Gastroesophageal sphincter (tissue), 4 donors: ENCODE measurements at regions not wholly inside any gene's neighbourhood (a gene's known extent, or its start where the extent isn't known, plus 50 kb on each side); places are given as distances from the start of the nearest gene placed in this dataset.

Experiments
- ATAC-seq: fragments of 150-250 bp; one replicate; pipeline ENCODE4 v1.9.1; 2016; ENCODE audit warnings: mild to moderate bottlenecking, moderate library complexity
- H3K27ac ChIP-seq, 4 donors: fragments of 200-600 bp; sonication (generic) in 3 of 4; 1 replicate in 3 of 4; 2 replicates in 1 of 4; pipeline ENCODE4 v1.5.1; 2016 to 2019
- H3K27me3 ChIP-seq: fragments of 200-600 bp; sonication (generic); one replicate; pipeline ENCODE4 v1.5.1; 2019
- H3K36me3 ChIP-seq, 2 donors: fragments of 200-600 bp; sonication (generic); one replicate each; pipeline ENCODE4 v1.5.1; 2019; ENCODE audit warnings: control low read depth in 1 of 2
- H3K4me1 ChIP-seq, 3 donors: fragments of 200-600 bp; sonication (generic); 1 replicate in 2 of 3; 2 replicates in 1 of 3; pipeline ENCODE4 v1.5.1; 2016 to 2019; ENCODE audit warnings: control low read depth in 2 of 3
- H3K4me3 ChIP-seq, 2 donors: fragments of 200-600 bp; sonication (generic); one replicate each; pipeline ENCODE4 v1.5.1; 2019; ENCODE audit warnings: mild to moderate bottlenecking in 1 of 2, moderate library complexity in 1 of 2
- H3K9me3 ChIP-seq, 3 donors: fragments of 200-600 bp; sonication (generic); one replicate each; pipeline ENCODE4 v1.5.1; 2017 to 2019; ENCODE audit warnings: control low read depth in 2 of 3
- EP300 ChIP-seq: sonication (generic); formaldehyde crosslinking; IDR thresholded peaks from one replicate; pipeline ENCODE4 v1.6.1; 2017; ENCODE audit warnings: antibody characterized with exemption, mild to moderate bottlenecking
- POLR2A ChIP-seq, 2 donors: fragments of 450-650 bp; IDR thresholded peaks; one replicate each; pipeline ENCODE4 v1.6.1; 2017; ENCODE audit warnings: antibody characterized with exemption in 2 of 2, mild to moderate bottlenecking in 2 of 2, moderate library complexity in 1 of 2
- POLR2AphosphoS5 ChIP-seq: sonication (generic); formaldehyde crosslinking; IDR thresholded peaks from one replicate; pipeline ENCODE4 v1.6.1; 2017; ENCODE audit warnings: antibody characterized with exemption
- WGBS, 2 donors: methylation state at CpG; one replicate each; pipeline ENCODE4 v1.1.5; 2018; ENCODE audit warnings: low coverage in 1 of 2; 5-methylcytosine and 5-hydroxymethylcytosine counted together
- TF ChIP-seq, protein P1 (sequence below), 4 experiments: fragments of 200-600 bp in 2 of 4; fragments of 450-650 bp in 2 of 4; sonication (generic) in 1 of 4; IDR thresholded peaks; one replicate each; pipeline ENCODE4 v1.5.1; 2017 to 2019; ENCODE audit warnings: antibody characterized with exemption in 4 of 4, mild to moderate bottlenecking in 2 of 4, moderate library complexity in 2 of 4

DNA sequence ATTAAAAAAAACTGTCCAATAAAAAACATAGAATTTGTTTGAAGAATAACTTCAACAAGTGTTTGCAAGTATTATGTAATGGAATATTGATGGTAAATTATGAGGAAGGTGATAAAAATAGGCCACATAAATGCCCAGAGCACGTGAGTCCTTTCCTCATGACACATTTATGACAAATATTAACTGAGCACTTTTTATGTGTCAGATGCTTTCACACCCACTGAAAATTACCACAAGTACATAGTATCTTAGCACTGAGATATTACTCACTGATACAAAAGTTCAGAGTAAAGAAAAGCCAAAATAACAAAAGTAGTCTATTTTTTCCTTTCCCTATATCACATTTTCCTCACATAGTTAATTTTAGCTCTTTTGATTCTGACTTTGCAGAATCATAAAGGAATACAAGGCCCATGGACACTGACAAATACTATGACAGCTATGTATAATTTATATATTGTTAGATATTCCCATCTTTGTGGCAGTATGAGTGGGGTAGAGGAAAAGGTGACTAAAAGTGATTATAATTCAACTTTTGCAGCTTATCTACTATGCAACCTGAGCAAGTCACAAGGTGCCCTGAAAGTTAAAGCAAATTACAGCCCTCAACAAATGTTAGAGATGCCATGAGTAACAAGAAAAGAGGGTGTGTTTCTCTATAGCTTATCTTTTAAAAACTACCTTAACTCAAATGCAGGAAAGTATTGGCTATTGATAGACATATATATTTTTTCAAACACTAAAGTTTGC, 80.7 kb downstream of the RBMY1D start:
- no peak overlapping the region for H3K27ac ChIP-seq
- WGBS, 2 donors = 13% methylated on average over 1 of the region's 1 CpG; no CpG with 5 or more reads in 1 of the 2 donors
- no peaks in the 10 kb centered on the region for H3K27me3 ChIP-seq
- no peaks in the 10 kb centered on the region for H3K9me3 ChIP-seq
- TF ChIP-seq, protein P1, sequence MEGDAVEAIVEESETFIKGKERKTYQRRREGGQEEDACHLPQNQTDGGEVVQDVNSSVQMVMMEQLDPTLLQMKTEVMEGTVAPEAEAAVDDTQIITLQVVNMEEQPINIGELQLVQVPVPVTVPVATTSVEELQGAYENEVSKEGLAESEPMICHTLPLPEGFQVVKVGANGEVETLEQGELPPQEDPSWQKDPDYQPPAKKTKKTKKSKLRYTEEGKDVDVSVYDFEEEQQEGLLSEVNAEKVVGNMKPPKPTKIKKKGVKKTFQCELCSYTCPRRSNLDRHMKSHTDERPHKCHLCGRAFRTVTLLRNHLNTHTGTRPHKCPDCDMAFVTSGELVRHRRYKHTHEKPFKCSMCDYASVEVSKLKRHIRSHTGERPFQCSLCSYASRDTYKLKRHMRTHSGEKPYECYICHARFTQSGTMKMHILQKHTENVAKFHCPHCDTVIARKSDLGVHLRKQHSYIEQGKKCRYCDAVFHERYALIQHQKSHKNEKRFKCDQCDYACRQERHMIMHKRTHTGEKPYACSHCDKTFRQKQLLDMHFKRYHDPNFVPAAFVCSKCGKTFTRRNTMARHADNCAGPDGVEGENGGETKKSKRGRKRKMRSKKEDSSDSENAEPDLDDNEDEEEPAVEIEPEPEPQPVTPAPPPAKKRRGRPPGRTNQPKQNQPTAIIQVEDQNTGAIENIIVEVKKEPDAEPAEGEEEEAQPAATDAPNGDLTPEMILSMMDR (IDR thresholded peaks at IDR 0.05) = no peak
- TF ChIP-seq POLR2A (IDR thresholded peaks at IDR 0.05) = no peak
- TF ChIP-seq EP300 = no peak
- TF ChIP-seq POLR2AphosphoS5 = no peak
- no peak overlapping the region for H3K4me3 ChIP-seq
- no peak for ATAC-seq
- no peaks in the 10 kb centered on the region for H3K4me1 ChIP-seq
- no peaks in the 10 kb centered on the region for H3K36me3 ChIP-seq

DNA sequence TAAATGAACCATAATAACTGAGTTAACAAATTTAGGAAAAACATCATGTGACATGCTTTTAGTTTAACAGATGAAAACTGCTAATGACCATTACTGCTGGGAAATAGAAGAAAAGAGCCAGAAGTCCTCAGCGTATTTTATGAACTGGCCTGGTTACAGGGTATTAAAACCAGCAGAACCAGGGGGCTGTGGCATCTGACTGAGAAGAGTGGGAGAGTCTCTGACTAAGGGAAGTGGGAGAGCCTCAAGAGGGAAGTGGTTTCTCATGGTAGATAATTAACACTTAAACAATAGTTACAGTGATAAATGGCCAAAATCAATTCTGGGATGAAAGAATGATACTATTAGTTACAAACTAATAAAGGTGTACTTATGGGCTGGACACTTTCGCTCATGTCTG, 79.8 kb downstream of the RBMY1D start:
- TF ChIP-seq EP300 (no peak), POLR2A (IDR thresholded peaks at IDR 0.05) (no peak), POLR2AphosphoS5 (no peak)
- TF ChIP-seq, protein P1 (IDR thresholded peaks at IDR 0.05) = no peak
- Histone ChIP-seq H3K4me3 (no peak overlapping the region), H3K4me1 (no peaks in the 10 kb centered on the region), H3K27me3 (no peaks in the 10 kb centered on the region), H3K36me3 (no peaks in the 10 kb centered on the region), H3K9me3 (no peaks in the 10 kb centered on the region), H3K27ac (no peak overlapping the region)
- 40% methylated on average over 1 of the region's 2 CpGs; no CpG with 5 or more reads in 1 of the 2 donors for WGBS, 2 donors
- no peak for ATAC-seq

DNA sequence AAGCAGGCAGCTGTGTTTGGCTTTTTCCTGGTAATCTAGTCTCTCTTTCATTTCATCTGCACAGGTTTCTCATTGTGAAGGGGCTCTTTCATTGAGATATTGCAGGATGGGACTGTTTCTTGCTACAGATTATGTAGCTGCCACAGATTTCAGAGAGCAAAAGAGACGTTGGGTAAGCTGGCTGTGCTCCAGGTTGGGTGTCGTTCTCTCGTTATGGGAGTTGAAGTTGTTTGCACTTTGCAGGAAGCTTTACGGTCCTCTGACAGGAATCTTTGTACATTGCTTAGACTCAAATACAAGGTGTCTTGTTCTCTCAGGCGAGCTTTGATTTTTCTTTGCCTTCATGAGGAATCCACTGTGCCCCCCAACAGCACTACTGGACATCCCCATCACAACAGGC, 72.4 kb downstream of the RBMY1D start:
- no CpG with 5 or more reads among the region's 5 CpGs for WGBS, 2 donors

DNA sequence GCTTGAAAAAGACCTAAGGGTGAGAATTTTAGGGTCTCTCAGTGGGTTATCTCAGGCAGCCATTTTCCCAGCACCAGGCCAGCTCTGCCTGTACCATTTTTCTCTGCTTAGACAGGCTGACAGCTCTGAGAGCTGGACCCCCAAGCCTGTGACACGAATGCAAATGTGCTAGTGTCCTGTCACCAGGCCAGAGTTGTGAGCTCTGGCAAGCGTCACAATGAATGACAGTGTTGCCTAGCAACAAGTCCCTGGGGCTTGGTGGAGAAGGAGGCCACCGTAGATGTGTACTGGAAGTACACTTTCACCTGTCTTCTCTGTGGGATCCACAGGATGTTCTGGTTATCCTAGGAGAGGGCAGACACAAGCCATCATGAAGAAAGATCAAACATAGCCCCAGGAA, 66.7 kb downstream of the RBMY1D start:
- TF ChIP-seq, protein P1 (IDR thresholded peaks at IDR 0.05) = no peak
- TF ChIP-seq POLR2AphosphoS5 (no peak), POLR2A (IDR thresholded peaks at IDR 0.05) (no peak)
- Histone ChIP-seq H3K4me3 (no peak overlapping the region), H3K27me3 (no peaks in the 10 kb centered on the region), H3K9me3 (no peaks in the 10 kb centered on the region), H3K36me3 (no peaks in the 10 kb centered on the region), H3K27ac (no peak overlapping the region), H3K4me1 (no peaks in the 10 kb centered on the region)
- no peak for ATAC-seq
- no CpG with 5 or more reads among the region's 3 CpGs for WGBS, 2 donors

More for the DNA sequence above, 72.4 kb downstream of the RBMY1D start:
- H3K4me1 ChIP-seq = no peaks in the 10 kb centered on the region
- TF ChIP-seq POLR2A (IDR thresholded peaks at IDR 0.05) = no peak
- no peak for TF ChIP-seq POLR2AphosphoS5
- TF ChIP-seq, protein P1 (IDR thresholded peaks at IDR 0.05) = no peak
- TF ChIP-seq EP300 = no peak
- no peak overlapping the region for H3K4me3 ChIP-seq
- H3K9me3 ChIP-seq = no peaks in the 10 kb centered on the region
- no peaks in the 10 kb centered on the region for H3K27me3 ChIP-seq
- no peaks in the 10 kb centered on the region for H3K36me3 ChIP-seq
- ATAC-seq = no peak
- no peak overlapping the region for H3K27ac ChIP-seq
